Neural cell (in vitro differentiated cells): ENCODE measurements at regions not wholly inside any gene's neighbourhood (a gene's known extent, or its start where the extent isn't known, plus 50 kb on each side); places are given as distances from the start of the nearest gene placed in this dataset.

Source experiments
- H2AFZ ChIP-seq: fragments of 200-600, 300-800 bp; sonication (generic), shearing (Covaris generic); 2 replicates; pipeline ENCODE4 v1.6.0; 2014; ENCODE audit warnings: low read depth, mild to moderate bottlenecking, antibody characterized with exemption, low read length, moderate library complexity
- H3F3A ChIP-seq: fragments of 200-600 bp; shearing (Covaris generic); 2 replicates; pipeline ENCODE4 v1.6.1; 2016; ENCODE audit warnings: mild to moderate bottlenecking, moderate library complexity, mixed read lengths, antibody characterized with exemption, low read length; ENCODE audit not compliant: insufficient read depth, poor library complexity, severe bottlenecking
- H3K27ac ChIP-seq: fragments of 200-600, 300-800 bp; sonication (generic), shearing (Covaris generic); 2 replicates; pipeline ENCODE4 v1.5.1; 2014; ENCODE audit warnings: mild to moderate bottlenecking, low read length, moderate library complexity
- H3K27me3 ChIP-seq: fragments of 300-800, 200-600 bp; sonication (generic), shearing (Covaris generic); 2 replicates; pipeline ENCODE4 v1.6.0; 2014; ENCODE audit warnings: mild to moderate bottlenecking, low read depth, low read length, moderate library complexity; ENCODE audit not compliant: insufficient read depth
- H3K36me3 ChIP-seq: fragments of 300-800, 200-600 bp; sonication (generic), shearing (Covaris generic); 2 replicates; pipeline ENCODE4 v1.5.1; 2014; ENCODE audit warnings: mild to moderate bottlenecking, antibody characterized with exemption, low read length, moderate library complexity; ENCODE audit not compliant: insufficient read depth
- H3K4me2 ChIP-seq: fragments of 300-800, 200-600 bp; sonication (generic), shearing (Covaris generic); 2 replicates; pipeline ENCODE4 v1.6.0; 2014; ENCODE audit warnings: mild to moderate bottlenecking, low read length
- H3K4me3 ChIP-seq: fragments of 300-800, 200-600 bp; sonication (generic), shearing (Covaris generic); 2 replicates; pipeline ENCODE4 v1.5.1; 2014; ENCODE audit warnings: mild to moderate bottlenecking, low read length, moderate library complexity
- H3K79me2 ChIP-seq: fragments of 200-600 bp; shearing (Covaris generic); replicated peaks from 2 replicates; pipeline ENCODE4 v1.6.0; 2014; ENCODE audit warnings: mild to moderate bottlenecking, low read length, moderate library complexity; ENCODE audit not compliant: insufficient read depth
- H3K9ac ChIP-seq: fragments of 300-800, 200-600 bp; sonication (generic), shearing (Covaris generic); 2 replicates; pipeline ENCODE4 v1.6.1; 2016; ENCODE audit warnings: mild to moderate bottlenecking, low read length, mixed read lengths
- H3K9me2 ChIP-seq: fragments of 200-600 bp; shearing (Covaris generic); 2 replicates; pipeline ENCODE4 v1.6.1; 2016; ENCODE audit warnings: mild to moderate bottlenecking, low read length, mixed read lengths; ENCODE audit not compliant: insufficient read depth
- H3K9me3 ChIP-seq: fragments of 200-600, 300-800 bp; sonication (generic), shearing (Covaris generic); 2 replicates; pipeline ENCODE4 v1.6.1; 2016; ENCODE audit warnings: mild to moderate bottlenecking, mixed run types, low read length, moderate library complexity, mixed read lengths
- H4K20me1 ChIP-seq: fragments of 200-600 bp; shearing (Covaris generic); 2 replicates; pipeline ENCODE4 v1.6.1; 2016; ENCODE audit warnings: mild to moderate bottlenecking, mixed run types; ENCODE audit not compliant: insufficient read depth
- CTCF ChIP-seq: fragments of 450-650 bp; IDR thresholded peaks from 2 replicates; pipeline ENCODE4 v1.5.1; 2014; ENCODE audit warnings: antibody characterized with exemption, mild to moderate bottlenecking, moderate library complexity; ENCODE audit not compliant: poor library complexity, severe bottlenecking
- EP300 ChIP-seq: fragments of 450-650 bp; conservative IDR thresholded peaks from 2 replicates; pipeline ENCODE4 v1.6.1; 2014; ENCODE audit warnings: antibody characterized with exemption, mild to moderate bottlenecking, moderate library complexity; ENCODE audit not compliant: poor library complexity, severe bottlenecking
- EZH2 ChIP-seq: fragments of 200-600, 300-800 bp; shearing (Covaris generic), sonication (generic); IDR thresholded peaks from 2 replicates; pipeline ENCODE4 v1.6.1; 2014; ENCODE audit warnings: antibody characterized with exemption, low read length, borderline replicate concordance, mild to moderate bottlenecking; ENCODE audit not compliant: insufficient read depth, poor library complexity, severe bottlenecking
- MXI1 ChIP-seq: fragments of 450-650 bp; conservative IDR thresholded peaks from 2 replicates; pipeline ENCODE4 v1.6.1; 2014; ENCODE audit warnings: antibody characterized with exemption, mild to moderate bottlenecking; ENCODE audit not compliant: poor library complexity, severe bottlenecking
- POLR2AphosphoS5 ChIP-seq: IDR thresholded peaks from 2 replicates; pipeline ENCODE4 v1.6.1; 2012
- RAD21 ChIP-seq: fragments of 450-650 bp; conservative IDR thresholded peaks from 2 replicates; pipeline ENCODE4 v1.6.1; 2014; ENCODE audit warnings: antibody characterized with exemption, mild to moderate bottlenecking, moderate library complexity
- REST ChIP-seq: IDR thresholded peaks from 2 replicates; pipeline ENCODE4 v1.6.1; 2012; ENCODE audit warnings: borderline replicate concordance
- SMC3 ChIP-seq: fragments of 450-650 bp; conservative IDR thresholded peaks from 2 replicates; pipeline ENCODE4 v1.6.1; 2014; ENCODE audit warnings: antibody characterized with exemption, mild to moderate bottlenecking, moderate library complexity; ENCODE audit not compliant: poor library complexity
- TAF1 ChIP-seq: IDR thresholded peaks from 2 replicates; pipeline ENCODE4 v1.6.1; 2012; ENCODE audit warnings: low read depth

- Histone ChIP-seq H3K9ac (no peak overlapping the region), H3F3A (no peaks in the 10 kb centered on the region), H2AFZ (no peak overlapping the region), H3K36me3 (no peaks in the 10 kb centered on the region), H3K9me3 (no peaks in the 10 kb centered on the region), H3K4me2 (no peak overlapping the region), H3K4me3 (no peak overlapping the region), H3K9me2 (no peaks in the 10 kb centered on the region), H3K27ac (no peak overlapping the region), H4K20me1 (no peaks in the 10 kb centered on the region), H3K27me3 (no peaks in the 10 kb centered on the region), H3K79me2 (no peaks in the 10 kb centered on the region)
- TF ChIP-seq EP300 (no peak), CTCF (no peak), EZH2 (no peak), REST (no peak), TAF1 (no peak)
These were observed 901.8 kb downstream of the GLUD2 start for GRCh38 chrX:121949041-121949760.

- no peaks in the 10 kb centered on the region for H3K9me3 ChIP-seq
- H3K79me2 ChIP-seq: no peaks in the 10 kb centered on the region
- H2AFZ ChIP-seq: no peak overlapping the region
- no peaks in the 10 kb centered on the region for H3K36me3 ChIP-seq
- no peaks in the 10 kb centered on the region for H3K9me2 ChIP-seq
- H3K27ac ChIP-seq: no peak overlapping the region
- no peaks in the 10 kb centered on the region for H3F3A ChIP-seq
- no peaks in the 10 kb centered on the region for H3K27me3 ChIP-seq
- H3K9ac ChIP-seq: no peak overlapping the region
- H4K20me1 ChIP-seq: no peaks in the 10 kb centered on the region
- no peak overlapping the region for H3K4me2 ChIP-seq
- TF ChIP-seq RAD21: no peak
- TF ChIP-seq POLR2AphosphoS5: no peak
- TF ChIP-seq EZH2: no peak
- no peak for TF ChIP-seq CTCF
- no peak for TF ChIP-seq EP300
- TF ChIP-seq REST: no peak
- TF ChIP-seq SMC3: no peak
- no peak for TF ChIP-seq MXI1
- TF ChIP-seq TAF1: no peak
- no peak overlapping the region for H3K4me3 ChIP-seq
These were observed 911.5 kb downstream of the GLUD2 start for GRCh38 chrX:121958886-121959285.
